IPS DF 6.9 (cell line): ENCODE measurements at regions not wholly inside any gene's neighbourhood (a gene's known extent, or its start where the extent isn't known, plus 50 kb on each side); places are given as distances from the start of the nearest gene placed in this dataset.

Experiments
- DNase-seq: peaks from one replicate; pipeline ENCODE4 v3.0.0-alpha.2; 2013; ENCODE audit warnings: low read depth, low spot score
- H3K27ac ChIP-seq: one replicate; pipeline ENCODE4 v1.5.1; 2013; ENCODE audit warnings: low read length, control low read depth
- H3K27me3 ChIP-seq: 2 replicates; pipeline ENCODE4 v1.6.1; 2013; ENCODE audit warnings: mild to moderate bottlenecking, low read length; ENCODE audit not compliant: control insufficient read depth, insufficient read depth
- H3K36me3 ChIP-seq: 2 replicates; pipeline ENCODE4 v1.6.1; 2013; ENCODE audit warnings: low read length; ENCODE audit not compliant: control insufficient read depth, insufficient read depth
- H3K4me1 ChIP-seq: 2 replicates; pipeline ENCODE4 v1.6.1; 2013; ENCODE audit warnings: low read length; ENCODE audit not compliant: control insufficient read depth, insufficient read depth
- H3K4me3 ChIP-seq: 2 replicates; pipeline ENCODE4 v1.5.1; 2013; ENCODE audit warnings: mild to moderate bottlenecking, low read length
- H3K9me3 ChIP-seq: 2 replicates; pipeline ENCODE4 v1.6.1; 2013; ENCODE audit warnings: low read length, inconsistent platforms; ENCODE audit not compliant: control insufficient read depth, insufficient read depth
- WGBS: extraction: QIAGEN DNeasy Blood & Tissue Kit; methylation state at CpG from one replicate; pipeline ENCODE4 v1.1.7; 2013; ENCODE audit warnings: mixed read lengths, missing lambda C conversion rate; ENCODE audit not compliant: insufficient read length, insufficient coverage; 5-methylcytosine and 5-hydroxymethylcytosine counted together

DNA sequence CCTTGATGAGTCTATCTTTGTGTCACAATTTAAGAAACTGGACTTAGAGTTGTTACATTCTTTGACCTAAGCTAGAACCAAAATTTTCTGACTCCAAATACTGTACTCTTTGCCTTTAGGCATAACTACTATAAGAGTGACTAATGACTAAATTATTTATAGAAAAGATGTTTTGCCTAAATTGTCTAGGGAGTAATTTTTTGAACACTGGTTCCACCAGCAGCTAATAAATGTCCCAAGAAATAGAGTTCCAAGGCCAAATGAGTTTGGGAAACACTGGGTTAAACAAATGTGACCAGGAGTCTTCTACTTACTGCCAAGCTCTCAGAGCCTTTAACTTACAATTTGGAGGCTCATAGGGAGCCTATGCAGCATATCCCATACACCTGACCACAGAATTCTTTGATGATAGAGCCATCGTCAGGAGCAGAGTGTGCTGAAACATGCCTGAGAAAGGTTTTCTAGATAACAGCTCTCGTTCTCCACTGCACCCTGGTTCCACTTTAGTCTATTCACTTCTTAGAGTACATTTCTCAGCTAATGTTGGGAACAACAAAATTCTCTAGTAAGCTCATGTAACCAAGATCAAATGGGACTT is 215.9 kb upstream of the HMGA2 start:
- no peak overlapping the region for H3K27ac ChIP-seq
- H3K4me3 ChIP-seq, result no peak overlapping the region
- H3K9me3 ChIP-seq, result no peaks in the 10 kb centered on the region
- no peaks in the 10 kb centered on the region for H3K27me3 ChIP-seq
- no peaks in the 10 kb centered on the region for H3K4me1 ChIP-seq
- H3K36me3 ChIP-seq, result no peaks in the 10 kb centered on the region
- DNase-seq, result no peak
- no CpG with 5 or more reads among the region's 2 CpGs for WGBS

DNA sequence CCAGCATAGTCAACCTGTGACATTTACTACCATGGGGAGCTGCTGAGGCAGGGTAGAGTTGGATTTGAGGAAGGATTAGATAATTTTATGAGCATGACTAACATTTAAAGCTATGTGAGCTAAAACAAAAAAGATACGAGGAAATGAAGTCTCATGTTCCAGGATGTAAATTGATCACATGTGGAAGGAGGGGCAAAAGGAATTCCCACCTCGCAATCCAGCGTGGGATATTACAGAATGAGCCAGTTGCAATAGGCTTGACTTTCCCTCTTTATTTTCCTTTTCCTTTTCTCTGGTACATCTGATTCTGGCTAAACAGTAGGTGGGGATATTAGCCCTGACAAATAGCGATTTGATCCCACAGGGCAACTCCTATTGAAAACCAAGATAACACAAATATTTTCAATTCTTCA is 214.9 kb upstream of the HMGA2 start:
- no peak overlapping the region for H3K27ac ChIP-seq
- no peak overlapping the region for H3K4me3 ChIP-seq
- no peaks in the 10 kb centered on the region for H3K27me3 ChIP-seq
- no peak for DNase-seq
- WGBS, result no CpG with 5 or more reads among the region's 4 CpGs
- H3K36me3 ChIP-seq, result no peaks in the 10 kb centered on the region
- H3K9me3 ChIP-seq, result no peaks in the 10 kb centered on the region
- H3K4me1 ChIP-seq, result no peaks in the 10 kb centered on the region

DNA sequence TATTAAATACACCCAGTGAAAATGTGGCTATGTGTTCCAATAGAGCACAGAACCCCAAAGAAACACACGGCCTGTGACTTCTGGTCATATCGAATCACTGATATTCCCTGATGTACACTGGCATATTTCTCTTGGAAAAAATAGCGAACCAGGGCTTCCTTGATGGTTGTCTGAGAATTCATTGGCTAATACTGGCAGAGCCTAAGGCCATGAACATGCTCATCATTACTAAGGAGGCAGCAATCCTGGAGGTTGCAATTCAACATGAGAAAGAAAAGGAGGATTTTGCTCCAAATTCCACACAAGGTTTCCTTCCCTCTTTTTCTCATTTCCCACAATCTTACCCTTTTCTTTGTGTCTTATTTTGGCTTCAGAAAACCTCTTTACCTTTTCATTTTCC is 212.9 kb upstream of the HMGA2 start:
- Histone ChIP-seq H3K4me1 (no peaks in the 10 kb centered on the region), H3K27ac (no peak overlapping the region), H3K4me3 (no peak overlapping the region), H3K9me3 (no peaks in the 10 kb centered on the region), H3K27me3 (no peaks in the 10 kb centered on the region), H3K36me3 (no peaks in the 10 kb centered on the region)
- no CpG with 5 or more reads among the region's 3 CpGs for WGBS
- no peak for DNase-seq

DNA sequence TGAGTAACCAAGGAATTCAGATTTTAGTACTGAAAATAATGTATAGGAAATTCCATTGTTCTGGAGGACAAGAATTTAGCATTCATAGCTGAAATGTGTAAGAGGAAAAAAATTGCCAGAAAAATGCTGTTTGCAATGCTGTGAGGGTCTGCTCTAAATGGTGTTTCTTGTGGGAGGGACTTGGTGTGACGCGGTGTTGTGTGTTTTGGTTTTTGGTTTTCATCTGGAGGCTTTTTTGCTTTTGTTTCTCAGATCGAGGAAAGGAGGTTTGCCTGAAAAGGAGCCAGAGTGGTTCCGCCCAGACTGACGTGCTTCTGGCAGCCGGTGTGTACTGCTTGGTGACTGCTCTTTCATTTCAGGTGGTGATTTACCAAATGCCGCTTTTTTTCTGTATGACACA is 211.8 kb upstream of the HMGA2 start:
- Histone ChIP-seq H3K36me3 (no peaks in the 10 kb centered on the region), H3K27me3 (no peaks in the 10 kb centered on the region), H3K27ac (no peak overlapping the region), H3K4me1 (no peaks in the 10 kb centered on the region), H3K9me3 (no peaks in the 10 kb centered on the region), H3K4me3 (no peak overlapping the region)
- WGBS, result no CpG with 5 or more reads among the region's 7 CpGs
- DNase-seq, result no peak

DNA sequence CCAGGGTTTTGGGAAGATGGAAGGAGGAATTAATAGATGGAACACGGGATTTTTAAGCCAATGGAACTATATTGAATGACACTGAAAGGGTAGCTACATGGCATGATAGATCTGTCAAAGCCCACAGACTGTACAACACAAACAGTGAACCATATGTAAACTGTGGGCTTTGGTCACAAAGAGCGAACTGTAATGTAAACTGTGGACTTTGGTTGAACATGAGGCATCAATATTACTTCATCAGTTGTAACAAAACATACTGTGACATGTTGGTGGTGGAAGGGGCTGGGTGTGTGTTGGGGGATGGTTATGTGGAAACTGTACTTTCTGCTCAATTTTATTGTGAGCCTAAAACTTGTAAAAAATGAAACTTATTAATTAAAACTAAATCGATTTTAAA is 210.6 kb upstream of the HMGA2 start:
- H3K27ac ChIP-seq, result no peak overlapping the region
- H3K4me1 ChIP-seq, result no peaks in the 10 kb centered on the region
- no peak for DNase-seq
- WGBS, result no CpG with 5 or more reads among the region's 3 CpGs
- H3K4me3 ChIP-seq, result no peak overlapping the region
- H3K36me3 ChIP-seq, result no peaks in the 10 kb centered on the region
- H3K9me3 ChIP-seq, result no peaks in the 10 kb centered on the region
- H3K27me3 ChIP-seq, result no peaks in the 10 kb centered on the region

DNA sequence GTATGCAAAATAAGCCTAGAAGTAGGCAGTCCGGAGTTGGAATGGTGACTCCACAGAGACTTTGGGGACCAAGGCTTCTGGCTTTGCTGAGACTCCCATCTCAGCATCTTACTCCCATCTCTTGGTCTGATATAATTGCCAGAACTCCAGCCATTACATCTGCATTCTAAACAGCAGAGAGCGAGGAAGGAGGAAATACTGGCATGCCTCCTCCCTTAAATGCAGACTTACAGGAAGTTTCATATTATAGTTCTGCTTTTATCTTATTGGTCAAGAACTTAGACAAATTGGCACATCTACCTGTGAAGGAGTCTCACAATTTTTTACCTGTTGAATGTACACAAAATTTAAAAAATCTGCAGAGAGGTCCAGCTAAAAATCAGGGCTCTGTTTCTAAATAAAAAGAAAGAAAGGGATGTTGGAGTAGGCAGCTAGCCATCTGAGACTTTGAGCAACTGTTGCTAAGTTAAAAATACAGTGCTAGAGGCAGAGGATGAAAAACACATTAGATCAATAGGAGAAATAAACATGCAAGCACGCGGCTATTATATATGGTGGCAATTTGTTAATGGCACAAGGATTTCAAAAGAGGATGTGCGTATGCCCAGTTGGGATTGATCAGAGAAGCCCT is 209.9 kb upstream of the HMGA2 start:
- Histone ChIP-seq H3K36me3 (no peaks in the 10 kb centered on the region), H3K4me3 (no peak overlapping the region), H3K27me3 (no peaks in the 10 kb centered on the region), H3K4me1 (no peaks in the 10 kb centered on the region), H3K27ac (no peak overlapping the region), H3K9me3 (no peaks in the 10 kb centered on the region)
- WGBS, result no CpG with 5 or more reads among the region's 5 CpGs
- no peak for DNase-seq

DNA sequence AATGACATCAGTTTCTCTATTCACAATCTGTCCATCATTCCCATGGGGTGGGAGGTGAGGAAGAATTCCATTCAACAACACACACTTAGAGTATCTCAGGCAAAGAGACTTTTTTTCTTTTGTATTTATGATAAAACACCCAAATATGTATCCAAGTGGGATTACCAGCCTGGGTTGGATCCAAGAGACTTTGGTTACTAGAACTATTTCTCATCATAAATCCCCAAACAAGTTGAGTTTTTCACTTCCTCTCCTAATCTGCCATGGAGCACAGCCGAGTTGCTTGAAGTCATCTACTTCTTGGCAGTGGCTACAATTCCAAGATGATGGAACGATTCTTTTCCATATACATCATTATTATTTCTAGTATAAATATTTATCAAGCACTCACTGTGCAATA is 209.2 kb upstream of the HMGA2 start:
- no peaks in the 10 kb centered on the region for H3K4me1 ChIP-seq
- no peak overlapping the region for H3K27ac ChIP-seq
- H3K4me3 ChIP-seq, result no peak overlapping the region
- WGBS, result no CpG with 5 or more reads among the region's 2 CpGs
- H3K9me3 ChIP-seq, result no peaks in the 10 kb centered on the region
- no peak for DNase-seq
- no peaks in the 10 kb centered on the region for H3K27me3 ChIP-seq
- no peaks in the 10 kb centered on the region for H3K36me3 ChIP-seq

DNA sequence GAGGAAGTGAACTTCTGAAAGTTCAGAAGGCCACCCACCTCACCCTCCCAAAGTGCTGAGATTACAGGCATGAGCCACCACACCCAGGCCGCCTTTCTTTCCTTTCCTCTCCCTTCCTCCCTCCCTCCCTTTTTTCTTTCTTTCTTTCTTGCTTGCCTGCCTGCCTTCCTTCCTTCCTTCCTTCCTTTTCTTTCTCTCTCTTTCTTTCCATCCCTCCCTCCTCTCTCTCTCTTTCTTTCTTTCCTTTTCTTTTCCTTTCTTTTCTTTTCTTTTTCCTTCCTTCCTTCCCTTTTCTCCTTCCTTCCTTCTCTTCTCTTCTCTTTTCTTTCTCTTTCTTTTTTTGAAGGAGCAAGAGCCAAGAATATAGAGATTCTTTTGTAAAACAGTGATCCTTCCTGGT is 208.3 kb upstream of the HMGA2 start:
- WGBS, result no CpG with 5 or more reads among the region's 1 CpG
- Histone ChIP-seq H3K9me3 (no peaks in the 10 kb centered on the region), H3K27me3 (no peaks in the 10 kb centered on the region), H3K27ac (no peak overlapping the region), H3K36me3 (no peaks in the 10 kb centered on the region), H3K4me3 (no peak overlapping the region), H3K4me1 (no peaks in the 10 kb centered on the region)
- DNase-seq, result no peak

DNA sequence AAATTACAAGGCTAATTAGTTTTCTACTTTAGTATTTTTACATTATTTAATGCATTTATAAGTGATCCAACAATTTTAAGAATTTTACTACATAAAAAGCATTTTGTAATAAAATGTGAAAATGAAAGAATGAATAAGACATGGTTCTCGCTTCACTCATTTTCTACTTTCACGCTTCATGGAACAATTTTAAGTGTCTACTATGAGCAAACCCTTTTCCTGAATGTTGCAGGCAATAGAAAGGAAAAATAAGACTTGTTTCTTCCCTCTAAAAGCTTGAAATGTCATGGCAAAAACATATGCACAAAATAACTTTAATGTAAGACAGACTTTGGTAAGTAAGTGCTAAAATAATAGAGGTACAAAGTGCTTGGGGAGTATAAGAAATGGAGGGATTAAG is 205.7 kb upstream of the HMGA2 start:
- Histone ChIP-seq H3K4me1 (no peaks in the 10 kb centered on the region), H3K27ac (no peak overlapping the region), H3K9me3 (no peaks in the 10 kb centered on the region), H3K27me3 (no peaks in the 10 kb centered on the region), H3K36me3 (no peaks in the 10 kb centered on the region), H3K4me3 (no peak overlapping the region)
- WGBS, result no CpG with 5 or more reads among the region's 2 CpGs
- no peak for DNase-seq

DNA sequence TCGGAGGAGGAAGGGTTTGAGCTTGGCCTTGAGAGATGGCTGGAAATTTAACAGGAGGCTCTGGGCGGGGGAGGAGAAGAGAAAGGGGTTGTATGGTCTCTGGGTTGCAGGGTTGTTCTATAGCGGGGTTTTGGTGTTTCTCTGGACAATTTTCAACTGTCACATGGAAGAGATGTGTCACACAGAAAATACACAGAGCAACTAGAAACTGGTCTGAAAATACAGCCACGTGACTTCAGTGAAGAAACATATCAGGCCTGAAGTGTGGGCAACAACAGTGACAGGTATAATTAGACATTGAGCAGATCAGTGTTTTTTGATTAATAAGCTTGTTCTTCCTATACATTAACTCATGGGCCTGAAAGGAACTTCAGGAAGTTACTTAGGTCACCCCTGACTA is 205.3 kb upstream of the HMGA2 start:
- no CpG with 5 or more reads among the region's 4 CpGs for WGBS
- H3K4me1 ChIP-seq, result no peaks in the 10 kb centered on the region
- no peaks in the 10 kb centered on the region for H3K9me3 ChIP-seq
- H3K36me3 ChIP-seq, result no peaks in the 10 kb centered on the region
- no peak overlapping the region for H3K4me3 ChIP-seq
- DNase-seq, result no peak
- H3K27ac ChIP-seq, result no peak overlapping the region
- H3K27me3 ChIP-seq, result no peaks in the 10 kb centered on the region

DNA sequence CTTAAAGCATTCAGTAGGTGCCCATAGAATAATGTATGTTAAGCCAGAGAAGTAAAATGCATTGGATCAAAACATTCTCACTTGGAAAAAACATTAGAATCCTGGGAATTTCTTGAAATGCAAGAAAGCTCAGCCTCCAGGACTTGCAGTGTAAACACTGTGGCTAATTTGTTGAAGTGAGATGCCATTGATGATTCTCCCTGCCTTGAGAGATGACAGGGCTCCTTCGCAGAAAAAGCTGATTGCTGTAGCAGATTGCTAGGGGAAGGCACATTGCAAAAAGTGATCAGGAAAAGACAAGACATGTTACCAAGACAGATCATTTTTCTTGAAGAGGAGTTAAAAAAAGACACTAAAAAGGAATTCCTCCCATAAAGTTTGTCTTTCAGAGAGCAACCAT is 204.2 kb upstream of the HMGA2 start:
- H3K4me1 ChIP-seq, result no peaks in the 10 kb centered on the region
- H3K27me3 ChIP-seq, result no peaks in the 10 kb centered on the region
- WGBS, result no CpG with 5 or more reads among the region's 1 CpG
- no peak for DNase-seq
- no peaks in the 10 kb centered on the region for H3K36me3 ChIP-seq
- H3K9me3 ChIP-seq, result no peaks in the 10 kb centered on the region
- no peak overlapping the region for H3K4me3 ChIP-seq
- no peak overlapping the region for H3K27ac ChIP-seq
